Trophoblast cell (in vitro differentiated cells and primary cell): ENCODE measurements at regions not wholly inside any gene's neighbourhood (a gene's known extent, or its start where the extent isn't known, plus 50 kb on each side); places are given as distances from the start of the nearest gene placed in this dataset.

ENCODE experiments used
- DNase-seq, 2 donors: peaks; one replicate each; pipeline ENCODE4 v3.0.0-alpha.2; 2016
- H2AFZ ChIP-seq: 2 replicates; pipeline ENCODE4 v1.6.1; 2013; ENCODE audit warnings: low read length, moderate library complexity, mild to moderate bottlenecking; ENCODE audit not compliant: insufficient read depth, poor library complexity
- H2AK5ac ChIP-seq: 2 replicates; pipeline ENCODE4 v1.6.1; 2013; ENCODE audit warnings: mild to moderate bottlenecking, low read length
- H2BK120ac ChIP-seq: 2 replicates; pipeline ENCODE4 v1.6.1; 2013; ENCODE audit warnings: low read length, mild to moderate bottlenecking, moderate library complexity; ENCODE audit not compliant: insufficient read depth, poor library complexity
- H2BK12ac ChIP-seq: 2 replicates; pipeline ENCODE4 v1.6.1; 2013; ENCODE audit warnings: mild to moderate bottlenecking, low read length, moderate library complexity
- H2BK5ac ChIP-seq: 2 replicates; pipeline ENCODE4 v1.6.1; 2013; ENCODE audit warnings: low read length, low read depth, moderate library complexity, mild to moderate bottlenecking; ENCODE audit not compliant: poor library complexity
- H3K14ac ChIP-seq: 2 replicates; pipeline ENCODE4 v1.6.1; 2013; ENCODE audit warnings: mild to moderate bottlenecking, low read length
- H3K18ac ChIP-seq: 2 replicates; pipeline ENCODE4 v1.6.1; 2013; ENCODE audit warnings: mild to moderate bottlenecking, low read length
- H3K23ac ChIP-seq: 2 replicates; pipeline ENCODE4 v1.6.1; 2013; ENCODE audit warnings: low read length
- H3K27ac ChIP-seq: 2 replicates; pipeline ENCODE4 v1.5.1; 2013; ENCODE audit warnings: low read depth, mild to moderate bottlenecking, inconsistent platforms, low read length, moderate library complexity
- H3K27me3 ChIP-seq: 2 replicates; pipeline ENCODE4 v1.6.1; 2013; ENCODE audit warnings: inconsistent platforms, mild to moderate bottlenecking, low read length, moderate library complexity; ENCODE audit not compliant: insufficient read depth
- H3K36me3 ChIP-seq, 2 experiments: 1 replicate in 1 of 2; 2 replicates in 1 of 2; pipeline ENCODE4 v1.6.1; 2013; ENCODE audit warnings: low read length in 2 of 2, mild to moderate bottlenecking in 2 of 2, moderate library complexity in 1 of 2; ENCODE audit not compliant: insufficient read depth in 2 of 2, control insufficient read depth in 1 of 2
- H3K4ac ChIP-seq: 2 replicates; pipeline ENCODE4 v1.6.1; 2013; ENCODE audit warnings: low read depth, mild to moderate bottlenecking, low read length, moderate library complexity
- H3K4me1 ChIP-seq, 2 experiments: 1 replicate in 1 of 2; 2 replicates in 1 of 2; pipeline ENCODE4 v1.6.1; 2013; ENCODE audit warnings: low read length in 2 of 2, mild to moderate bottlenecking in 2 of 2, moderate library complexity in 1 of 2; ENCODE audit not compliant: insufficient read depth in 2 of 2, control insufficient read depth in 1 of 2
- H3K4me2 ChIP-seq: 2 replicates; pipeline ENCODE4 v1.6.1; 2013; ENCODE audit warnings: inconsistent platforms, mild to moderate bottlenecking, low read length, moderate library complexity
- H3K4me3 ChIP-seq: 2 replicates; pipeline ENCODE4 v1.5.1; 2013; ENCODE audit warnings: mild to moderate bottlenecking, low read depth, low read length, inconsistent platforms
- H3K79me1 ChIP-seq: one replicate; pipeline ENCODE4 v1.6.1; 2013; ENCODE audit warnings: low read length
- H3K79me2 ChIP-seq: 2 replicates; pipeline ENCODE4 v1.6.1; 2013; ENCODE audit warnings: low read length, mild to moderate bottlenecking; ENCODE audit not compliant: control insufficient read depth, insufficient read depth, poor library complexity
- H3K9ac ChIP-seq: 2 replicates; pipeline ENCODE4 v1.6.1; 2013; ENCODE audit warnings: mild to moderate bottlenecking, low read length
- H3K9me3 ChIP-seq: 2 replicates; pipeline ENCODE4 v1.6.1; 2013; ENCODE audit warnings: low read depth, mild to moderate bottlenecking, control low read depth, inconsistent platforms, low read length; ENCODE audit not compliant: insufficient read depth
- H4K12ac ChIP-seq: 2 replicates; pipeline ENCODE4 v1.6.1; 2013; ENCODE audit warnings: low read depth, mild to moderate bottlenecking, low read length, moderate library complexity
- H4K8ac ChIP-seq: 2 replicates; pipeline ENCODE4 v1.6.1; 2013; ENCODE audit warnings: low read depth, mild to moderate bottlenecking, low read length, moderate library complexity
- H4K91ac ChIP-seq: one replicate; pipeline ENCODE4 v1.6.1; 2013; ENCODE audit warnings: low read depth, mild to moderate bottlenecking, low read length, moderate library complexity
- WGBS: extraction: QIAGEN DNeasy Blood & Tissue Kit; methylation state at CpG from one replicate; pipeline ENCODE4 v1.1.7; 2013; ENCODE audit warnings: missing lambda C conversion rate; ENCODE audit not compliant: insufficient read length, insufficient coverage; ENCODE audit errors: extremely low coverage; 5-methylcytosine and 5-hydroxymethylcytosine counted together

GRCh38 chr18:45541421-45541820, 73.9 kb upstream of the SLC14A2 start:
- Histone ChIP-seq H2BK12ac (no peak overlapping the region), H3K9me3 (peaks cover 2% of the 10 kb centered on the region), H3K36me3 (no peaks in the 10 kb centered on the region), H3K27ac (no peak overlapping the region), H2AK5ac (no peak overlapping the region), H3K4ac (no peak overlapping the region), H3K18ac (no peak overlapping the region), H3K4me3 (no peak overlapping the region), H2AFZ (no peak overlapping the region), H3K27me3 (no peaks in the 10 kb centered on the region), H3K9ac (no peak overlapping the region), H3K4me2 (no peak overlapping the region), H2BK5ac (no peak overlapping the region), H3K79me1 (no peaks in the 10 kb centered on the region), H4K91ac (no peak overlapping the region), H4K12ac (no peak overlapping the region), H3K79me2 (no peaks in the 10 kb centered on the region), H3K14ac (no peak overlapping the region), H2BK120ac (no peak overlapping the region), H3K4me1 (peaks cover 0 to 3% of the 10 kb centered on the region in 2 experiments), H3K23ac (no peak overlapping the region), H4K8ac (no peak overlapping the region)
- no CpG with 5 or more reads among the region's 2 CpGs for WGBS
- DNase-seq, result no peak

DNA sequence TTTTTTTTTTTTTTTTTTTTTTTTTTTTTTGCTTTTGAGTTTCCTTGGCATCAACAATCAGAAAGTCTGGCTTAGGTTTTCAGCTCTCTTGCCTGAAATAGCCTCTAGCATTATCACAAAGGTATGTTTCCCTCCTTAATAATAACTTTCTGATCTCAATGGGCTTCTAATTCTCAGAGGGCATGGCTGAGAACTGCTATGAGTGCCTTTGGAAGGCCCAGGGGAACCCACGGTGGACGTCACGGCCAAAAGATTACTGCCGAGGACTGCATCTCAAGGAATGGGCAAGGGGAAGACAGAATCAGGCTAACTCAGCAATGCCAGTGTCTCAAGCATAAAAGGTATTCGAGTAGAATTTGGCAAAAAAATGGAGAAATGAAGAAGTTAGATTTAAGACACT, 73.2 kb upstream of the SLC14A2 start:
- H3K4me3 ChIP-seq, result no peak overlapping the region
- no peaks in the 10 kb centered on the region for H3K36me3 ChIP-seq
- peaks cover 0 to 3% of the 10 kb centered on the region in 2 experiments for H3K4me1 ChIP-seq
- H3K18ac ChIP-seq, result no peak overlapping the region
- no peak overlapping the region for H4K91ac ChIP-seq
- H2BK5ac ChIP-seq, result no peak overlapping the region
- no peak overlapping the region for H2AK5ac ChIP-seq
- no peak overlapping the region for H4K12ac ChIP-seq
- H3K9ac ChIP-seq, result no peak overlapping the region
- no peaks in the 10 kb centered on the region for H3K79me1 ChIP-seq
- H3K79me2 ChIP-seq, result no peaks in the 10 kb centered on the region
- no CpG with 5 or more reads among the region's 5 CpGs for WGBS
- H3K23ac ChIP-seq, result no peak overlapping the region
- no peak for DNase-seq
- no peak overlapping the region for H3K14ac ChIP-seq
- no peaks in the 10 kb centered on the region for H3K27me3 ChIP-seq
- peaks cover 2% of the 10 kb centered on the region for H3K9me3 ChIP-seq
- no peak overlapping the region for H3K4ac ChIP-seq
- H2BK12ac ChIP-seq, result no peak overlapping the region
- no peak overlapping the region for H2AFZ ChIP-seq
- H3K4me2 ChIP-seq, result no peak overlapping the region
- H4K8ac ChIP-seq, result no peak overlapping the region
- no peak overlapping the region for H2BK120ac ChIP-seq
- H3K27ac ChIP-seq, result no peak overlapping the region

DNA sequence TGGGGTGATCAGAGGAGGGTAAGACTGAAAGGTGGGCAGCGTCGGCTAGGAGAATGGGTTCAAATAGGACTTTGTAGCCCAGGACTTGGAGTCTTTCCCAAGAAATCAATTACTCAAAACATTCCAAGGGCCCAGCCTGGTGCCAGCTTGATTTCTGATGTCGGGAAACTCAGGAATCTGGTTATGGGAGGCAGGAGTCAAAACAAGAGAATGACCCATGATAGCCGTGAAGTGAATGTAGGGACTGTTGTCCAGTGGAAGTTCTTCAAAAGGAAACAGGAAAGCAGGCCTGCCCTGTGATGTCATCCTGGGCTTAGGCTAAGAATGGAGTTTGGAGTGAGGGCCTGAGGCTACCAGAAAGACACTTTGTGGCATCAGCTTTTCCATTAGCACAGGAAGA, 67.4 kb upstream of the SLC14A2 start:
- no peak overlapping the region for H4K12ac ChIP-seq
- no peak overlapping the region for H3K23ac ChIP-seq
- WGBS, result no CpG with 5 or more reads among the region's 4 CpGs
- no peaks in the 10 kb centered on the region for H3K79me1 ChIP-seq
- no peak overlapping the region for H2AFZ ChIP-seq
- no peaks in the 10 kb centered on the region for H3K36me3 ChIP-seq
- H3K27ac ChIP-seq, result no peak overlapping the region
- H4K91ac ChIP-seq, result no peak overlapping the region
- peaks cover 0 to 2% of the 10 kb centered on the region in 2 experiments for H3K4me1 ChIP-seq
- H4K8ac ChIP-seq, result no peak overlapping the region
- no peak overlapping the region for H2BK5ac ChIP-seq
- no peak overlapping the region for H3K4ac ChIP-seq
- no peak overlapping the region for H2BK120ac ChIP-seq
- H3K4me2 ChIP-seq, result no peak overlapping the region
- no peak for DNase-seq
- no peaks in the 10 kb centered on the region for H3K79me2 ChIP-seq
- H3K4me3 ChIP-seq, result no peak overlapping the region
- H3K9ac ChIP-seq, result no peak overlapping the region
- H3K27me3 ChIP-seq, result no peaks in the 10 kb centered on the region
- no peak overlapping the region for H3K18ac ChIP-seq
- H2AK5ac ChIP-seq, result no peak overlapping the region
- H3K9me3 ChIP-seq, result no peaks in the 10 kb centered on the region
- no peak overlapping the region for H3K14ac ChIP-seq
- H2BK12ac ChIP-seq, result no peak overlapping the region

DNA sequence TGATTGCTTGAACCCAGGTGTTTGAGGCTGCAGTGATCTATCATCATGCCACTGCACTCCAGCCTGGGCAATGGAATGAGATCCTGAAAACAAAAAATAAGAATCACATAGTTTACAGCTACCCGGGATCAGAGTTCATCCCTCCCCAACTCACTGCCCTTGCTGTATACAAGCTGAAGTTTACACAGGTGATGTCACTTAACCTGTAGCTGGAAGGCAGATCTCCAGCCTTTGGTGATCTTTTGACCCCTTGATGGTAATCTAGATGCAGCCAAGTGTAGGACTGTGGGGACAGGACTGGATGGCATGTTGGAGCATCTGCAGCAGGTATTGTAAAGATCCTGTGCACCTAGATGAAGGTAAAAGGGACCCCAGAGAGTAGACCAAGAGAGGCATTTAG, 66.7 kb upstream of the SLC14A2 start:
- DNase-seq, result no peak
- no peaks in the 10 kb centered on the region for H3K9me3 ChIP-seq
- no peak overlapping the region for H3K9ac ChIP-seq
- no peaks in the 10 kb centered on the region for H3K27me3 ChIP-seq
- no peak overlapping the region for H3K27ac ChIP-seq
- no peak overlapping the region for H3K18ac ChIP-seq
- H4K91ac ChIP-seq, result no peak overlapping the region
- H3K4me1 ChIP-seq, result peaks cover 0 to 2% of the 10 kb centered on the region in 2 experiments
- H3K14ac ChIP-seq, result no peak overlapping the region
- H2BK5ac ChIP-seq, result no peak overlapping the region
- no peak overlapping the region for H2AK5ac ChIP-seq
- no peaks in the 10 kb centered on the region for H3K79me2 ChIP-seq
- no peak overlapping the region for H2BK12ac ChIP-seq
- no peaks in the 10 kb centered on the region for H3K36me3 ChIP-seq
- H2BK120ac ChIP-seq, result no peak overlapping the region
- no peaks in the 10 kb centered on the region for H3K79me1 ChIP-seq
- H3K23ac ChIP-seq, result no peak overlapping the region
- H4K12ac ChIP-seq, result no peak overlapping the region
- H2AFZ ChIP-seq, result no peak overlapping the region
- H3K4ac ChIP-seq, result no peak overlapping the region
- no peak overlapping the region for H3K4me3 ChIP-seq
- H3K4me2 ChIP-seq, result no peak overlapping the region
- no peak overlapping the region for H4K8ac ChIP-seq
- WGBS, result no CpG with 5 or more reads among the region's 1 CpG
